Stomach smooth muscle (tissue), 2 donors: ENCODE measurements at regions not wholly inside any gene's neighbourhood (a gene's known extent, or its start where the extent isn't known, plus 50 kb on each side); places are given as distances from the start of the nearest gene placed in this dataset.
A peak's percentile ranks its signal among the peaks of the same experiment; 100 is the strongest.
"Not testable (repeated sequence)": the region's sequence is repeated elsewhere in the genome, so short reads cannot be mapped to it uniquely, and the experiment has no call there.

ENCODE experiments used
- H3K27ac ChIP-seq: one replicate; pipeline ENCODE4 v1.7.0; 2013; ENCODE audit warnings: mild to moderate bottlenecking, low read length, inconsistent platforms
- H3K27me3 ChIP-seq, 2 donors: one replicate each; pipeline ENCODE4 v1.7.0; 2013; ENCODE audit warnings: low read length in 2 of 2; ENCODE audit not compliant: insufficient read depth in 2 of 2, control insufficient read depth in 1 of 2
- H3K36me3 ChIP-seq, 2 donors: one replicate each; pipeline ENCODE4 v1.7.0; 2013; ENCODE audit warnings: low read length in 2 of 2; ENCODE audit not compliant: control insufficient read depth in 2 of 2, insufficient read depth in 2 of 2
- H3K4me1 ChIP-seq: one replicate; pipeline ENCODE4 v1.7.0; 2013; ENCODE audit warnings: low read length; ENCODE audit not compliant: control insufficient read depth, insufficient read depth
- H3K4me3 ChIP-seq, 2 donors: one replicate each; pipeline ENCODE4 v1.7.0; 2013; ENCODE audit warnings: low read length in 2 of 2
- H3K9ac ChIP-seq, 2 donors: one replicate each; pipeline ENCODE4 v1.7.0; 2013; ENCODE audit warnings: low read length in 2 of 2, mild to moderate bottlenecking in 1 of 2
- H3K9me3 ChIP-seq, 2 donors: one replicate each; pipeline ENCODE4 v1.7.0; 2013; ENCODE audit warnings: low read length in 2 of 2; ENCODE audit not compliant: control insufficient read depth in 2 of 2
- donor health status: healthy.
- donor health status: Pancreatic carcinoma.

GRCh38 chr9:64016246-64016645 is 1268.8 kb downstream of the FOXD4L5 start:
- H3K27me3 ChIP-seq, H3K36me3 ChIP-seq, H3K27ac ChIP-seq, H3K9me3 ChIP-seq, H3K4me1 ChIP-seq: not testable (repeated sequence)
- H3K9ac ChIP-seq: peak overlapping the region in 1 of 2 donors; percentile 28
- H3K4me3 ChIP-seq: peak overlapping the region in 1 of 2 donors; percentile 46

GRCh38 chr9:64015136-64015535 is 1269.9 kb downstream of the FOXD4L5 start:
- Histone ChIP-seq H3K9ac (no peak overlapping the region), H3K4me1 (no peaks in the 10 kb centered on the region), H3K9me3 (no peaks in the 10 kb centered on the region), H3K36me3 (no peaks in the 10 kb centered on the region), H3K27ac (no peak overlapping the region), H3K4me3 (no peak overlapping the region), H3K27me3 (no peaks in the 10 kb centered on the region)

GRCh38 chr9:64014386-64015091 is 1270.5 kb downstream of the FOXD4L5 start:
- H3K4me1 ChIP-seq, H3K9ac ChIP-seq, H3K27ac ChIP-seq, H3K36me3 ChIP-seq, H3K27me3 ChIP-seq, H3K4me3 ChIP-seq, H3K9me3 ChIP-seq: not testable (repeated sequence)

- H3K9ac ChIP-seq, H3K4me3 ChIP-seq, H3K9me3 ChIP-seq, H3K4me1 ChIP-seq, H3K36me3 ChIP-seq, H3K27ac ChIP-seq, H3K27me3 ChIP-seq: not testable (repeated sequence)
Measured at GRCh38 chr9:64013122-64013521, 1271.9 kb downstream of the FOXD4L5 start.

GRCh38 chr9:64012014-64012413 is 1273.0 kb downstream of the FOXD4L5 start:
- not testable (repeated sequence) for H3K9ac ChIP-seq, H3K9me3 ChIP-seq, H3K36me3 ChIP-seq, H3K4me1 ChIP-seq, H3K27ac ChIP-seq, H3K27me3 ChIP-seq, H3K4me3 ChIP-seq

- H3K4me1 ChIP-seq, H3K9me3 ChIP-seq, H3K4me3 ChIP-seq, H3K9ac ChIP-seq, H3K36me3 ChIP-seq, H3K27ac ChIP-seq, H3K27me3 ChIP-seq: not testable (repeated sequence)
Measured at GRCh38 chr9:63979741-63980140, 1305.3 kb downstream of the FOXD4L5 start.
